Upper lobe of left lung (tissue), 4 donors: ENCODE measurements at regions not wholly inside any gene's neighbourhood (a gene's known extent, or its start where the extent isn't known, plus 50 kb on each side); places are given as distances from the start of the nearest gene placed in this dataset.

Source experiments
- CTCF ChIP-seq, 6 experiments: fragments of 450-650 bp in 4 of 6; fragments of 200-600 bp in 2 of 6; sonication (generic) in 2 of 6; IDR thresholded peaks; one replicate each; pipeline ENCODE4 v1.5.1; 2016 to 2019; ENCODE audit warnings: antibody characterized with exemption in 6 of 6
- EP300 ChIP-seq, 4 donors: sonication (generic); formaldehyde crosslinking; IDR thresholded peaks; one replicate each; pipeline ENCODE4 v1.5.1; 2017; ENCODE audit warnings: antibody characterized with exemption in 4 of 4, control low read depth in 2 of 4

- no peak for TF ChIP-seq EP300 (IDR thresholded peaks at IDR 0.05)
- TF ChIP-seq CTCF (IDR thresholded peaks at IDR 0.05) = no peak
Measured at GRCh38 chr3:13132281-13132680, 59.1 kb upstream of the IQSEC1 start.
